Activated CD8-positive, alpha-beta memory T cell treated with anti-CD3 and anti-CD28 coated beads for 24 hours (primary cell): ENCODE measurements at regions not wholly inside any gene's neighbourhood (a gene's known extent, or its start where the extent isn't known, plus 50 kb on each side); places are given as distances from the start of the nearest gene placed in this dataset.

Experiments used
- DNase-seq: peaks from one replicate; pipeline ENCODE4 v3.0.0-alpha.2; 2020

GRCh38 chr21:28783641-28784185, 209.0 kb downstream of the LTN1 start:
- DNase-seq, result no peak

GRCh38 chr21:28781602-28782276, 210.9 kb downstream of the LTN1 start:
- DNase-seq, result no peak

GRCh38 chr21:28779914-28780313, 212.8 kb downstream of the LTN1 start:
- no peak for DNase-seq

- no peak for DNase-seq
These were observed 216.4 kb downstream of the LTN1 start for GRCh38 chr21:28776251-28776650.

- DNase-seq, result no peak
These were observed 217.6 kb downstream of the LTN1 start for GRCh38 chr21:28775071-28775470.

- no peak for DNase-seq
These were observed 219.6 kb downstream of the LTN1 start for GRCh38 chr21:28773036-28773435.

- DNase-seq, result no peak
These were observed 220.7 kb downstream of the LTN1 start for GRCh38 chr21:28771790-28772501.

GRCh38 chr21:28770867-28771661, 221.6 kb downstream of the LTN1 start:
- no peak for DNase-seq

GRCh38 chr21:28769683-28770082, 223.0 kb downstream of the LTN1 start:
- no peak for DNase-seq

GRCh38 chr21:28768753-28769152, 223.9 kb downstream of the LTN1 start:
- DNase-seq, result no peak

GRCh38 chr21:28767523-28767922, 225.2 kb downstream of the LTN1 start:
- no peak for DNase-seq

GRCh38 chr21:28763809-28764418, 228.8 kb downstream of the LTN1 start:
- no peak for DNase-seq

GRCh38 chr21:28762357-28762735, 230.3 kb downstream of the LTN1 start:
- no peak for DNase-seq

- no peak for DNase-seq
These were observed 230.9 kb downstream of the LTN1 start for GRCh38 chr21:28761674-28762356.

- DNase-seq, result no peak
These were observed 233.8 kb downstream of the LTN1 start for GRCh38 chr21:28758883-28759242.

- no peak for DNase-seq
These were observed 234.4 kb downstream of the LTN1 start for GRCh38 chr21:28758042-28758882.

- DNase-seq, result no peak
These were observed 237.8 kb downstream of the LTN1 start for GRCh38 chr21:28754862-28755261.

GRCh38 chr21:28754127-28754611, 238.5 kb downstream of the LTN1 start:
- no peak for DNase-seq

- no peak for DNase-seq
These were observed 240.5 kb downstream of the LTN1 start for GRCh38 chr21:28752131-28752530.

- no peak for DNase-seq
These were observed 241.5 kb downstream of the LTN1 start for GRCh38 chr21:28751176-28751575.

- DNase-seq, result no peak
These were observed 242.1 kb downstream of the LTN1 start for GRCh38 chr21:28750565-28750964.
